LHCN-M2 (cell line): ENCODE measurements at regions not wholly inside any gene's neighbourhood (a gene's known extent, or its start where the extent isn't known, plus 50 kb on each side); places are given as distances from the start of the nearest gene placed in this dataset.

ENCODE experiments used
- DNase-seq: peaks from one replicate; pipeline ENCODE4 v3.0.0-alpha.2; 2012; ENCODE audit warnings: low read depth

GRCh38 chr9:115649991-115650472 lies 503.6 kb upstream of the PAPPA start:
- peak; percentile 90 for DNase-seq

GRCh38 chr9:115650768-115651167 lies 502.8 kb upstream of the PAPPA start:
- DNase-seq: peak; percentile 64

GRCh38 chr9:115651461-115651860 lies 502.1 kb upstream of the PAPPA start:
- DNase-seq: peak; percentile 23

- DNase-seq: peak; percentile 85
Measured at GRCh38 chr9:115653171-115653606, 500.4 kb upstream of the PAPPA start.

DNA sequence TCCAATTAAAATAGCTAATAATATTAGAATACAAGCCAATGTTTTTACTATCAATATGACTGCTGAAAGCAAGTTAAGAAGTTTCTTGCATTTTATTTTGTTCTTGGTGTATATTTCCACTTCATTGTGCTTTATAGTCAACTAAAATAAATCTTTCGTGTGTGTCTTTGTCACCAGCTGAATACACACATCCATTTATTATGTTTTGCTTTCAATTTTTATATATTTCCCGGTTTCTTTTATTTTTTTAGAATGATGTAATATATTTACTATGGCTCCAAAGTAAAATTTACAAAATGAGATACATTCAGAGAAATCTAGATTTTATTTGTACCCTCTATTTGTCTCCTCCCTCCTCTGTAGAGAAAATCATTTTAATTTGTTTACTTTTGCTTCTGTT lies 495.9 kb upstream of the PAPPA start:
- DNase-seq: no peak

GRCh38 chr9:115665519-115665918 lies 488.1 kb upstream of the PAPPA start:
- DNase-seq: no peak

- peak; percentile 84 for DNase-seq
Measured at GRCh38 chr9:115668521-115668920, 485.1 kb upstream of the PAPPA start.

- no peak for DNase-seq
Measured at GRCh38 chr9:115671236-115671962, 482.2 kb upstream of the PAPPA start.

DNA sequence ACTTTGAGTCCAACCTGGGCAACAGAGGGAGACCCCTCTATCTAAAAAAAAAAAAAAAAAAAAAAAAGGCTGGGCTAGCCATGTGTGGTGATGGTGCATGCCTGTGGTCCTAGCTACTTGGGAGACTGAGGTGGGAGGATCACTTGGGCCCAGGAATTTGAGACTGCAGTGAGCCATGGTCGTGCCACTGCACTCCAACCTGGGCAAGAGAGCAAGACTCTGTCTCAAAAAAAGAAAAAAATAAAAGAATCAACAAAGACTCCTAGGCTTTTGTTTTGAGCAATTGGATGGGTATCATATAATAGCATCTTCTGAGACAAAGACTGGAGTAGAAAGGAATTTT lies 481.7 kb upstream of the PAPPA start:
- DNase-seq: no peak

DNA sequence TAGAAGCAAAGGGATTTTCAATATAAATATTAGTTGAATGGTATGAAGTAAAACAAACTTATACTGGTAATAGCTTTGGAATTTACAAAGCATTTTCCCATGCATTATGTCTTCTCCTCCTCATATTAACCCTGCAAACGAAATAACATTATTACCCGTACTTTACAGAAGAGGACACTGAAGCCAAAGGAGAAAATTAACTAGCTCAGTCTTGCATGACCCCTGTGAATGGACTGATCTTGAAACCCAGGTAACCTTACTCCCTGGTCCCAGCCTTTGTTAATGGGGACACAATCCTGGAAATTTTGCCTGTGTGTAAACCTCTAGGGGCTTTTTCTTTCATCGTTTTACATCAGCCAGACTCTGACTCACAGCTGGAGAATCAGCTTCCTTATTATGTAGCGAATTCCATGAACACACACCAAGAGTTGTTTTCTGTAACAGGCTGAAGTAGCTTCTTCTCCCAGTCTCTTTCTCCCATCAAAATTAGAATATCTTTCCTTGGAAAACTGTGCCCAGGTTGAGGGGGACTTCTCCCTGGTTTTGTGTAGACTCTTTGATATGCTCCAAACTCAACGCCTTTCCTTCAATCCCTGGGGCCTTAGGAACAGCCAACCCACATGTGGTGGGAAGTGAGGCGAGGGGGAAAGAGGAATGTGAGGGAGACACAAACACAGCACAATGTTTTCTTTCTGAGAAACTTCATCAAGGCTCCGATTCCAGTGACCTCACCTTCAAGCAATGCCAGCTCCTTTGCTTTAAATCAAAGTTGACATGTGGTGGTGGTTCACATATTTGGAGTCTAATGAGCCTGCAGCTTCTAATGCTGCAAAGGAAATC lies 480.9 kb upstream of the PAPPA start:
- peak; percentile 96 for DNase-seq

GRCh38 chr9:115673599-115673998 lies 480.0 kb upstream of the PAPPA start:
- DNase-seq: peak; percentile 65

- peak; percentile 17 for DNase-seq
Measured at GRCh38 chr9:115674091-115674490, 479.5 kb upstream of the PAPPA start.

DNA sequence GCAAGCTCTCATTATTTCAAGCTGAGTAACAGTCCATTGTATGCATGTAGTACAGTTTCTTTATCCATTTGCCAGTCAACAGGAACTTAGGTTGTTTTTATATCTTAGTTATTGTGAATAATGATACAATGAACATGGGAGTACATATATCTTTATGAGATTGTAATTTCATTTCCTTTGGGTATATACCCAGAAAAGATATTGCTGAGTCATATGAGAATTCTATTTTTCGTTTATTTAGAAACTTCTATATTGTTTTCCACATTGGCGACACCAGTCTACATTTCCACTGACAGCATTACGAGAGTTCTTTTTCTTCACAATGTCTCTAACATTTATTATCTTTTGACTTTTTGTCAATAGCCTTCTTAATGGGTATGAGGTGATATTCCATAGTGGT lies 477.8 kb upstream of the PAPPA start:
- DNase-seq: no peak

DNA sequence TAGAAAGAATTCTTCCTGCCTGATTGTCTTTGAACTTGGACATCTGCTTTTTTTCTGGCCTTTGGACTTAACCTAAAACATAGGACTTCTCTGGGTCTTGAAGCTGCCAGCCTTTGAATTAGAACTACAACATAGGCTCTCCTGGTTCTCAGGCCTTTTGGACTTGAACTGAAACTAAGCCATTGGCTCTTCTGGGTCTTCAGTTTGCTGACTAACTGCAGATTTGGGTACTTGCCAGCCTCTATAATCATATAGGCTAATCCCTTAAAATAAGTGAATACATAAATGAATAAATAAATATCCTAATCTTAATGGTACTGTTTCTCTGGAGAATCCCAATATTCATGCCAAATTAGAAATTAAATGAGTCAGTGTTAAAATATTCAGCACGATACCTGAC lies 473.4 kb upstream of the PAPPA start:
- DNase-seq: no peak

GRCh38 chr9:115681585-115681984 lies 472.0 kb upstream of the PAPPA start:
- DNase-seq: no peak

DNA sequence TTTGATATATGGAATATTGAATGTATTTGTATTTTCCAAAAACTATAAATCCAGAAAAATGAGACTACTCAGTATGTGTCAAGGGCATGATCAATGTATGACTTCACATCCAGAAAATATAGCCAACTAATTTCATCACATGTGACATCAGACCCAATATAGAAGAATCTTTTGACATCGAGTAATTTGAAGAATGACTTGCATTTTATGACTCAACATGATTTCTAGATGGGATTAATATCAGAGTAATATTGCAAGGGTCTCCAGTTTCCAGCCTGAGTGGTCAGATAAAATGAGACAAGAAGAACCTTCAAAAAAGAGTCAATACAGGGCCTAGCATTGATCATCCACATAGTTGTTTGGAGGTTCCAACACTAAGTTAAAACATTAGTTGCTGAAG lies 467.5 kb upstream of the PAPPA start:
- DNase-seq: no peak

DNA sequence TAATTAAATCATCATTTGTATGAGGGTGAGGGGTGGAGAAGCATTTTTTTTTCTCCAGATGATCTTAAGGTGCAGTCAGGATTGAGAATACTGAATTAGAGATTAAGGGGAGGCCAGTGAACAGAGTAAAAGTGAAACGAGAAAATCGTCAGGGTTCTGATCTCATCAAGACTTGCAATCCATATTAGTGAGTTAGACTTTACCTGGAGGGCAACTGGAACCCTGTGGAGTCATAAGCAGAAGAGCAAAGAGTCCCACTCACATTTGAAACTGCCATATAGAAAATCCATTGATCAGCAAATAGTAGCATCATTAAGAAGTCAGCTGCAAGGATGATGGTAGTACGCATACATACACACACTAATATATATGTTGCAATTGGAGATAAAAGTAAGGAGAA lies 466.2 kb upstream of the PAPPA start:
- DNase-seq: no peak

DNA sequence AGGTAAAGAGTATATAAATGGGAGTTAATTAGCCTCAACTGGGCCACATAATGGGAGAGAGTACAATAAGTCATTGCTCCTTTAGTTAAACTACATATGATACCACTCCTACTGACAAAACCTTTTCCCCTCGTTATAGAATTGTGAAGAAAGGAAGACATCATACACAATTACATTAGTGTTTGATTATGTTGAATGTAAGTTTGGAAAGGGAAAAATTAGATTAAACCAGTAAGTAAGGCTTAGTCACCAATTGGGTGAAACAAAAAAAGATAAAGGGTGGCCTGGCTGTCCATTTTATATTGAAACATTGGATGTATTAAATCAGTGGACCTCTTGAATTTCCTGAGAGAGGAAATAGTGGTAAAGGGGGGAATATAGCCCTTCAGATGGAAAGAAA lies 464.3 kb upstream of the PAPPA start:
- DNase-seq: no peak

GRCh38 chr9:115690786-115691496 lies 462.6 kb upstream of the PAPPA start:
- DNase-seq: peak; percentile 98

- DNase-seq: peak; percentile 81
Measured at GRCh38 chr9:115691693-115692092, 461.9 kb upstream of the PAPPA start.

DNA sequence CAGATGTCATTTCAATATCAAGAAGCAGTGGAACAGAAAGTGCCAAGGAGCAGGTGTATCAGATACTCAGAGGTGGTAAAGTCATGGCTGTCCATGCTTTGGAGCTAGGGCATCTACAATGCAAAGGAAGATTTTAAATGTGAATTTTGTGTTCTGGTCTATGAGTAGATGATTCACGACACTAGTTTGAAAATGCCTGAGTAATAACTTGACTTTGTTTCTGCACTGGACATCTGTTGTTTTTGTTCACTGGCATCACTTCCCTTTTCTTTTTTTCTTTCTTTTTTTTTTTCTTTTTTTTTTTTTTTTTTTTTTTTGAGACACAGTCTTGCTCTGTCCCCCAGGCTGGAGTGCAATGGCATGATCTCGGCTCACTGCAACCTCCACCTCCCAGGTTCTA lies 460.7 kb upstream of the PAPPA start:
- DNase-seq: peak; percentile 76

DNA sequence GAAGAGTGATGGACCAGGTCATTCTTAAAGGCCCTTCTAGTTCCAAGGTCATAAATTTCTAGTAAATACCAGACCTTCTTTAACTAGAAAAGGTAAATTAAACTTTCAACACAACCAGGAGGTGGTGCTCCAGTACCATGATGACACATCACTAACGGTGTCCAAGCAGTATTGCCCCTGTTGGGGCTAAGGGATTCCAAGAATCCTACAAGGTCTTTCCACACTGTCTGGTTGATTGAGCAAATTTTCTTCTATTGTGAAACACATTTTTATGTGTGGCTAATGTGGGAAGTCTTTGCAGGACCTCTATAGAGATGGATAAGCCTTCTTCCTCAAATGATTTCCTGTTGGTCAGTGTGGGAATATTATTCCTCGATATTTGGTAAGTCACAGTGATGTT lies 459.6 kb upstream of the PAPPA start:
- peak; percentile 94 for DNase-seq
